WI38 (cell line): ENCODE measurements at regions not wholly inside any gene's neighbourhood (a gene's known extent, or its start where the extent isn't known, plus 50 kb on each side); places are given as distances from the start of the nearest gene placed in this dataset.

ENCODE experiments used
- H3K4me3 ChIP-seq: 2 replicates; pipeline ENCODE4 v1.5.1; 2011; ENCODE audit warnings: low read depth, mild to moderate bottlenecking, control low read depth, low read length
- CTCF ChIP-seq: IDR thresholded peaks from 2 replicates; pipeline ENCODE4 v1.5.1; 2012; ENCODE audit warnings: low read depth, mild to moderate bottlenecking, control low read depth, low read length

DNA sequence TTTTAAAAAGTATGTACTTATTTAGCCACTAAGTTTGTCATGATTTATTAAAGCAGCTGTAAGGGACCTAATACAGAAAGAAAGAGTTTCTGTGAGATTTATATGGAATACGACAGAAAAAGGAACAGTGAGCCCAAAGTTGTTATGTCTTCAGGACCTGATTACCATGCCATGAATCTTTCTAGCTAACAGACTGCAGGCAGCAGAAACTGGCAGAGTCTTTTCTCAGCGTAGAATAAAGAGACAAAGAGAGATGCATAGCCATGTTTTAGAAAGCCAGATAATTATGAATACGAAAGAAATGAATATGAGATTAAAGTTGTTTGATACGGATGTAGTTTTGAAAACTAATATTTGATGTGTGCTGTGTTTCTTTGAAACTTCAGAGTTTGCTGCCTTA, 624.1 kb upstream of the ADGRB3 start:
- H3K4me3 ChIP-seq: no peak overlapping the region
- TF ChIP-seq CTCF: no peak

- TF ChIP-seq CTCF: no peak
- H3K4me3 ChIP-seq: no peak overlapping the region
Observed at GRCh38 chr6:68008445-68008844, 626.6 kb upstream of the ADGRB3 start.

DNA sequence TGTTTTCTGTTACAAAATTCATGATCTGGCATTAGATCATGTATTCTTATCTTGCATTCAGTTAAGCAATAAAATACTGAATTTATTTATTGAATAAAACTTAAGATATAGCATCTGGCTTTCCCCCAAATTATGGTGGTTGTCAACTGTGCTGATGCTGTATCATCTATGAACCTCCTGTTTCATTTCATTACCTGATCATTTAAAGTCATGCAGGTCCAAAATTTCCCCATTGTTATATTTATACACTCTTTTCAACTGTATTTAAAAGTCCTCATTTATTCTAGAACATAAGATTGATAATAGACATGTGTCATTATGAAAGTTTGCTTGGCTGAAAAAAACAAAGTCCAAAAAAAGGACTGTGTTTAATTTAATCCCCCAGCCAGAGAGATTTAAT, 627.4 kb upstream of the ADGRB3 start:
- H3K4me3 ChIP-seq: no peak overlapping the region
- no peak for TF ChIP-seq CTCF

GRCh38 chr6:67986694-67987232, 648.3 kb upstream of the ADGRB3 start:
- no peak for TF ChIP-seq CTCF
- no peak overlapping the region for H3K4me3 ChIP-seq

- TF ChIP-seq CTCF: no peak
- H3K4me3 ChIP-seq: no peak overlapping the region
Observed at GRCh38 chr6:67976486-67976885, 658.6 kb upstream of the ADGRB3 start.

DNA sequence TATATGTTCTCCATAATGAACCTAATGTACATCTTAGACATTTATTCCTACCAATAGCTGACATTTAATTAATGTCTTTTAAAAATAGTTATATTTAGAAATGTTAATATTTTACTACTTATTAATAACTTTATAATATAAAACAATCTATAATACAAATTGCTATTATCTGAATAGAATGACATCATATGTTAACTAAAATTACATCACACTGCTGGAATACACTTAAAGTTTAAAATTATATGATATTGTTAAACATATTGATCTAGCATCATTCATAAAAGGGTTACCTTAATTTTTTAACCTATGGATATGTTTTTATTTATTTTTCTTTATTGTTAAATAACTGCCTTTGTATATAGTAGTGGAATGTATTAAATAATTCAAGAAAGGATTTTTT, 660.2 kb upstream of the ADGRB3 start:
- TF ChIP-seq CTCF: no peak
- no peak overlapping the region for H3K4me3 ChIP-seq

- no peak overlapping the region for H3K4me3 ChIP-seq
- no peak for TF ChIP-seq CTCF
Observed at GRCh38 chr6:67971812-67972211, 663.3 kb upstream of the ADGRB3 start.
